ENCODE measurements at regions not wholly inside any gene's neighbourhood (a gene's known extent, or its start where the extent isn't known, plus 50 kb on each side); places are given as distances from the start of the nearest gene placed in this dataset.

DNA sequence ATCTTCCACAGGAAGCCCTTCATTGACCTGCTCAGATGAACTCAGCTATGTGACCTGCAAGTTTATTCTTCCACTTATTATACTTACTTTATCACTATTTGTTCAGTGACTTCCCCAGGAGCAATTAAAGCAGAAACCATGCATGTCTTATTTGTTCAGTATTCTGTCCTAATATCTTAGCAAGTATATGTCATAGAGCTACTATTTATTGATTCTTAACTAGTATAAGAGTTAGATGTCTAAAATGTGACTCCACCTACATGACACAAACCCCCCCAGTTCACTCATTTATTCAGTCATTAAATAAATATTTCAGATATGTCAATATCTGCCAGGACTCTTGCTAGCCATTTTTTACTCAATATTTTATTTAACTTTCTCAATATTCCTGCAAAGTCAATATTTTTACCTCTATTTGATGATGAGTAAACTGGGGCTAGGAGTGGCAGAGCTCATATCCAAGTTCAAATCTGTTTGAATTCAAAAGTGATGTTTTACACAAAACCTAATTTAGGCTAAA lies 469.0 kb upstream of the USP24 start:
- in situ Hi-C loops (cut with HindIII; ENCODE audit: low pct_unique_long_range_greater_than_20kb, low sequenced_read_pairs) = no loop called here
- DNase-seq (ENCODE audit: low read depth) = no peak

DNA sequence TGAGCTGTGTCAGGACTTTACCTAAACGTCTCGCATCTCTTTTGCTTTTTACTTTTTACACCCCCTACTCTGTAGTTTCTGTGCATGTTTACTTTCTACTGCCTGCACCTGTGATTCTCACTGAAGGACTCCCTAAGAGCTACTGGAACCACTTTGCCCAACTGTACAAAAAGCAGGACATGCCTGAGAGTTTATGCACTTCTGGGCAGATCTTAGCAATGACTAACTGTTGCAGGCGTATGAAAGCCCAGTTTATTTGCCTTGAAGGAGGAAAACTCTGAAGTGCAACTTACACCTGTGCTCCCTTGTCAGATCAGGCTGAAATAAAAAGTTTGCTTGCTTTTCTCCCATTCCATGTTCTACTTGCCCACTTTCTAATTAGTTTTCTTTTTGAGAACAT lies 467.0 kb upstream of the USP24 start:
- in situ Hi-C loops (cut with HindIII; ENCODE audit: low pct_unique_long_range_greater_than_20kb, low sequenced_read_pairs) = no loop called here
- DNase-seq (ENCODE audit: low read depth) = no peak

DNA sequence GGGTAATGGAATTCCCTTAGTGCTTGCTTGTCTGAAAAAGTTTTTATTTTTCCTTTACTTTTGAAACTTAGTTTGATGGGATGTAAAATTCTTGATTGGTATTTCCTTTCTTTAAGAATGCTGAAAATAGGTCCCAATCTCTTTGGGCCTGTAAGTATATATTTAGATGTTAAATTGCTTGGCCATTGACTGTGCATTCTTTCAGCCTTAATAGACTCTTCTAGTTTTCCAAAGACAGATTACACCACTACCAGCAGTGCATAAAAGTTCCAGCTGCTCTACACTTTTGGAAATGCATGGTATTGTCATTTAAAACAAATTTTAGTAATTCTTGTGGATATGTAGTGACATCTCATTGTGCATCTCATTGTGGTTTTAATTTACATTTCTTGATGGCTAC lies 464.8 kb upstream of the USP24 start:
- in situ Hi-C loops (cut with HindIII; ENCODE audit: low pct_unique_long_range_greater_than_20kb, low sequenced_read_pairs) = no loop called here

DNA sequence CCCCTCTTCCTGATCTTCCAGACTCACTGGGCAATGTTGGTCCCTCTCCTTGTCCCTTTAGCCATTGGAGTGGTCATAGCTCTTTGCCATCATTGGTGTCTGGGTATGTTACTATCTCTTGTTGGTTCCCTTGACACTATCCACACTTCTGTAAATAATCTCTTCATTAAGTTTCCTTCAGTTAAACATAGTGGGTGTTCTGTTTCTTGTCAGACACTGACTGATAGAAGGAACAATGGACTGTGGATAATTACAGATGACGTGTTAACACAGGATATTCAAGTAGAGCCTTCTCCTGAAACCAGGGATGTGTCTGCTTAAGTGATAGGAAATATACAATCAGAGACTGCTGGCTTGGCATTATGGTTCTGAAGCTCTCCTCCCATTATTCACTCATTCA lies 458.3 kb upstream of the USP24 start:
- in situ Hi-C loops (cut with HindIII; ENCODE audit: low pct_unique_long_range_greater_than_20kb, low sequenced_read_pairs) = no loop called here
- no peak for DNase-seq (ENCODE audit: low read depth)

More for the DNA sequence above, 464.8 kb upstream of the USP24 start:
- DNase-seq (ENCODE audit: low read depth) = no peak

DNA sequence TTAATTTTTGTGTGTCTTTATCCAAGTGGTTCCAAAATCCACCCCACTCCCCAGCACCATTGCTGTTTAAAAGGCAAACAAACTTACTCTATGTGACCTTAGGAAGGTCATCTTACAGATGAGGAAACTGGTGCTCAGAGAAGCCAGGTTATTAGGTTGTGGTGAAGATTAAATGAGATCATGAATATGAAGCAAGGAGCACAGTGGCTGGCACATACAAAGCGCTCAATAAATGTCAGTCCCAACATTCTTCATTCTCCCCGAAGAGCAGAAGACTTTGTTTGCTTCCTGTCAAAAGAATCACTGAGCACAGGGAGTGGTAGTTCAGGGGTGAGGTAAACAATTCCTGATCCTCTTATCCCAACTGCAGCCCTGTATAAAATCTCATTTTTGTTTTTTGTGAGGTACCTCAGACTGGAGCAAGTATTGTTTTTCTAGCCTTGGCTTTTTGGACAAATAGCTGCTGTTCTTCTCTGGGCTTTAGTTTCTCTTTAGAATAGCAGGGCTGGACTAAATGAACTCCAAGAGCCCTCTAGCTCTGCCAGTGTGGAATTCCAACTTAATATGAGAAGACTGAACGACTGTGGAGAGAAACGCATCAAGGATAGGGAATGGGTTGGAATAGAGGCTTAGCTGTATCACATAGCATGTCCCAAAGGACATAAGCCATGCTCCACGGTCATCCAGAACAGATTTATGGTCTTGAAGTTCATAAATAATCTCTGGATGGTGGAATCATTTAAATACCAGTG lies 455.3 kb upstream of the USP24 start:
- no peak for DNase-seq (ENCODE audit: low read depth)
- in situ Hi-C loops (cut with HindIII; ENCODE audit: low pct_unique_long_range_greater_than_20kb, low sequenced_read_pairs) = no loop called here

DNA sequence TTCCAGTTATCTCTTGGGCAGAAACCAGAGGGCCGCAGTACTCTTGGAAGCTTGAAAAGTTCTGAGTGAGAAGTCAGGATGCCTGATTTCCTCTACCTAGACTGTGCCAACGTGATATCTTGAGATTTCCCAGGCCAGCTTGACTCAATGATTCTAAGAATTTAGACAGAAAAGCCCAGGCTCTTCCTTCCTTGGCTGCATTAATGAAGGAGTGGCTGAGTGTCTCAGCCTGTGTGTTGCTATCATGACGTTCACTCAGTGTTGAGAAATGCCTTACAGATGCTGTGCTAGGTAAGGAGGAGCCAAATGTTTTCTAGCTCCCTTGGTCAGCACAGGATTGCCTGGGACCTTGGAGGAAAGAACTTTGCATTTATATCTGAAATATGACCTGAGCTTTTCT lies 454.1 kb upstream of the USP24 start:
- no peak for DNase-seq (ENCODE audit: low read depth)

DNA sequence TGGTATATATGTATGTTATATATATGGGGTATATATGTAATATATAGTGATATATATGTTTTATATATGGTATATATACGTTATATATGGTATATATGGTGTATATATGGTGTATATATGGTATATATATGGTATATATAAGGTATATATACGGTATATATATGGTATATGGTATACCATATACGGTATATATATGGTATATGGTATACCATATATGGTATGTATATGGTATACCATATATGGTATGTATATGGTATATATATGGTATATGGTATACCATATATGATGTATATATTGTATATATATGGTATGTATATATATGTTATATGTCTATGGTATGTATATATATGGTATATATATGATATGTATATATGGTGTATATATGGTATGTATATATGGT lies 447.7 kb upstream of the USP24 start:
- no peak for DNase-seq (ENCODE audit: low read depth)
- in situ Hi-C loops (cut with HindIII; ENCODE audit: low pct_unique_long_range_greater_than_20kb, low sequenced_read_pairs) = no loop called here

More for the DNA sequence above, 454.1 kb upstream of the USP24 start:
- in situ Hi-C loops (cut with HindIII; ENCODE audit: low pct_unique_long_range_greater_than_20kb, low sequenced_read_pairs) = no loop called here

DNA sequence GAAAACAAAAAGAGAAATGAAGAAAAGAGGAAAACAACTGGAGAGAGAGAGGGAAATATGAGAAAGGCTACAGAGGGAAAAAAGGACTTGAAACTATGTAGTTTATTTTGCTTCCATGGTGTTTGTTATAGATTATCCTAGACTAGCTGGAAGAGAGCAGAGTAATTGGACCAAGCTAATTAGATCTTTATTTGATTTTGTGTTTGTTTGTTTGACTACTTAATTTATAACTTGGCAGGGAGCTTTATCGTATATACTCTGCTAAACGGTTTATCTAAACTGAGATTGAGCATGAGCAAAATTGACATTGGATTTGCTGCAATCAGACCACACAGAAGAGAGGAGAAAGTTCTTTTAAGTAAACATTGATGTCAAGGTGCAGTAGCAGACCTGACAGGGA lies 443.8 kb upstream of the USP24 start:
- in situ Hi-C loops (cut with HindIII; ENCODE audit: low pct_unique_long_range_greater_than_20kb, low sequenced_read_pairs) = no loop called here
- no peak for DNase-seq (ENCODE audit: low read depth)

DNA sequence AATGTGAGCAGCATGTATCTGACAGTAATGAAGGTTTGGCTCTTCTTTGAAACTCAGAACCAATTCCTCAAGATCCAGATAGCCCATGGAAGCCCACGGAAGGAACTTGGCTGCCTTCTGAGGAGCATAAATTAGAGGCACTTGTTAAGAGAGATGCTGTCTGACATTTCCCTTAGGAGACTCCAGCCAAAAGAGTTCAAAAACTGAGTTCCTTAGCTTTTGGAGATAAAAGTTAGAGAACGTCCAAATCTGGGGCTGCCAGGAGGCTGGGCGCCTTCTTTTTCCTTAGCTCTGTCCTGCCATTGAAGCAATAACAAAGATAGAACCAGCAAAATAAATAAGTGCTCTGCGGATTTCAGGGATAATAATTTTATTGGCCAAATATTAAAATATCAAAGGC lies 439.6 kb upstream of the USP24 start:
- in situ Hi-C loops (cut with HindIII; ENCODE audit: low pct_unique_long_range_greater_than_20kb, low sequenced_read_pairs) = no loop called here

DNA sequence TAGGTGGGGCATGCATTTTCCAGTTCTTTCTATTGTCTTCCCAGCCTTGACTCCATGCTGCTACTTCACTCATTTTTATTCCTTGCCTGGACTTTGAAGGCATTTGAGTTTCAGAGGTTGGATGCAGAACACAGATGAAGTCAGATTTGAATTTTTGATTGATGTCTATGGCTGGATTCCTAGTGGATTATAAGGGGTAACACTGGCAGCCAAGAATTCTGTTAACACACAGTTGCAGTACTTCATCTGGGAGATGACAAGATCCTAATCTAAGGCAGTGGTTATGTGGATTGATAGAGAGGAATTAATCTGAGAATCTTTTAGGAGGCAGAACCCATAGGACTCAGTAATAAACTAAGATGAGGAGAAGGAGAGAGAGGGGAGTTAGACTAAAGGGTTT lies 439.0 kb upstream of the USP24 start:
- in situ Hi-C loops (cut with HindIII; ENCODE audit: low pct_unique_long_range_greater_than_20kb, low sequenced_read_pairs) = no loop called here
- no peak for DNase-seq (ENCODE audit: low read depth)

More for the DNA sequence above, 439.6 kb upstream of the USP24 start:
- no peak for DNase-seq (ENCODE audit: low read depth)

DNA sequence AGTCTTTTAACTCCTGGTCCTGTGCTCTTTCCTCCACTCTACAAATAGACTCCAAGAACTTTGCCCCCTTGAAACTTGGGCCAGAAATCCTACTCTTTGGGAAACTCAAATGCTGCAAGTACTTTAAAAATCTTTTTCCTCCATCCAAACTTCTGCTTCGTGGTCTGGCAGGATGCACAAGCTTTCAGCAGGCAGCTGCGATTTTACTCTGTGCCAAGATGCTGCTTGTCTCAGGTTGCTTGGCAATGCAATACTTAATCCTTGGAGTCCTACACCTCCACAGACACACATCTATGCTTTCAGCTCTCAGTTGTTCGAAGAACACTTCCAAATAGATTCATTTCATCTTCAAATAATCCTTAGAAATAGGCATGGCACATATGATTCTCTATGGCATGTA lies 435.3 kb upstream of the USP24 start:
- DNase-seq (ENCODE audit: low read depth) = no peak
- in situ Hi-C loops (cut with HindIII; ENCODE audit: low pct_unique_long_range_greater_than_20kb, low sequenced_read_pairs) = no loop called here

DNA sequence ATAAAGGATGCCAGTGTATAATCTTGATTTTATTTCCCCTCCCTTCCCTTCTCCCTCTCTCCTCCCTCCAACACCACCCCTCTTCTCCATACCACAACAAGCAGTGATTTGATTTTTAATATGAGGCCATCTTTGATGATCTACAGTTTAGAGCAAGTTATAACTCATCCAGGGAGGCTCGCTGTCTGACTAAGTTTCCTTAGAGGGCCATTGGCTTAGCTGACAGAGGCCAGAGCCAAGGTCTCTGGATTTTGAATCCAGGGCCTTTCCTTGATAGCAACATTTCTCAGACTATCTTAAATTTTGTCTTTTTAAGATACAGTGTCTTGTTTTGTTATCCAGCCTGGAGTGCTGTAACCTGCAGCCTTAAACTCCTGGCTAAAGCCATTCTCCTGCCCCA lies 431.0 kb upstream of the USP24 start:
- in situ Hi-C loops (cut with HindIII; ENCODE audit: low pct_unique_long_range_greater_than_20kb, low sequenced_read_pairs) = no loop called here
- no peak for DNase-seq (ENCODE audit: low read depth)

DNA sequence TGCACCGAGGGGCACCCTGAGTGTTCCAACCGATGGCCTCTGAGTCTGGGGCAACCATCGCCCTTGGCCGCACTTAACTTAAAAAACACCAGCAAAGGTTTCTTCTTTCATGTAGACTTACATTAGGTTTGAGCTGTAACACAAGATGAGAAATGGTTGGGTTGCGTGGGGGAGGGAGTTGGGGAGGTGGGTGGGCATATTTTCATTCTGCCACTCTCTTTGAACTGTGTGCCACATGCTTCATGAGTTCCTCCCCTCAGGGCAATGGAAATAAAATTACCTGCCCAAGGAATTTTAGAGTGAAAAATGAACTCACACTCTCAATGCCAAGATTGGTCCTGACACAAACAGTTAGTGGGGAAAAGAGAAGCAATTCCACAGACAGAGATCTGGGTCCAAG lies 430.1 kb upstream of the USP24 start:
- in situ Hi-C loops (cut with HindIII; ENCODE audit: low pct_unique_long_range_greater_than_20kb, low sequenced_read_pairs) = no loop called here
- DNase-seq (ENCODE audit: low read depth) = no peak

DNA sequence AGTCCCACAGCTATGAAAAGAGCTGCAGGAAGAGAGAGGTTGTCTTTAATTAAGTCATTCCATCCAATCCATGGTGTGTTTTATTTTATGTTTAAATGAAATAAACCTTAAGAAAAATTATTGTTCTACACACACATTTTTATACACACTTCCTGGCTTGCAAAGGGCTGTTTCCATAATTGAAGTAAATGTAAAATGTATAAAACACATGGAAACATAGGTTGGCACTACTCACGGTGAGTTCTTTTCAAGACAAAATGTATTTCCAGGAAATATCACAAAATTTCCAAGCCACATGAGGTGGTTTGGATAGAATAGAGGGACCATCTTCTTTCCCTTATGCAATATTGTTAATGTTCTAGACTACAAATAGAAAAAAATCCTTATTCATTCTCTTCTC lies 426.8 kb upstream of the USP24 start:
- DNase-seq (ENCODE audit: low read depth) = no peak
- in situ Hi-C loops (cut with HindIII; ENCODE audit: low pct_unique_long_range_greater_than_20kb, low sequenced_read_pairs) = no loop called here

DNA sequence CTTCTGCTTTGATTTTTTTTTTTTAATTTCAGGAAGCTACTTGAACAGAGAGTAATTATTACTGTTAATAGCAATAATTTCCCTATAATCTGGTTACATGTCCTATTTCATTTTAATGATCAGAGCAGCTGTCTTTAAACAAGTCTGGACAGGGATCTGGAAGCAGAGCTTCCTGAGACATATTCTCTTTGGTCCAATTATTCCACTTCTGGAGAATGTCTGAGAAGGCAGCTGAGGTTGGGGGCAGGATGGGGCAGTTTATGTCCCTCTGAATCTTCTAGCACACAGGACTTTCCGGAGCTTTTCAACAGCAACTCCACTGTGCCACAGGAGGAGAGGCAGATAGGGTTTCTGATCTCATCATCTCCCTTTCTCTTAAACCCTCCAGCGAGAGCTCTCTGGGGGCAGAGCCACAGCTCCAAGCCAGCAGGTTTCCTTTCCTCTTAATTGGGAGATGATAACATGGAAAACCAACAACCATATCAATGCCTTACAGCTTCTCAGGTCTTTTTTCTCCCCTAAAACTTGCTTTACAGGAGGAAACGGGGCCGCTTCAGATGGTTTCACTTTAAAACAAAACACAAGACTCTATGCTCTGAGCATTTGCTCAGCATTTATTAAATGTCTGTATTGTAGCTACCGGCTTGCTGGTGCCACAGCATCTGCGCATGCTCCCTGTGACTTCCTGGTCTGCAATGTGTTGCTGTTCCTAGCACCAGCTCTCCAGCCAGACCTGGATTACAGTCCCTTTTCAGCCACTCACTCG lies 425.7 kb upstream of the USP24 start:
- in situ Hi-C loops (cut with HindIII; ENCODE audit: low pct_unique_long_range_greater_than_20kb, low sequenced_read_pairs) = no loop called here
- no peak for DNase-seq (ENCODE audit: low read depth)

DNA sequence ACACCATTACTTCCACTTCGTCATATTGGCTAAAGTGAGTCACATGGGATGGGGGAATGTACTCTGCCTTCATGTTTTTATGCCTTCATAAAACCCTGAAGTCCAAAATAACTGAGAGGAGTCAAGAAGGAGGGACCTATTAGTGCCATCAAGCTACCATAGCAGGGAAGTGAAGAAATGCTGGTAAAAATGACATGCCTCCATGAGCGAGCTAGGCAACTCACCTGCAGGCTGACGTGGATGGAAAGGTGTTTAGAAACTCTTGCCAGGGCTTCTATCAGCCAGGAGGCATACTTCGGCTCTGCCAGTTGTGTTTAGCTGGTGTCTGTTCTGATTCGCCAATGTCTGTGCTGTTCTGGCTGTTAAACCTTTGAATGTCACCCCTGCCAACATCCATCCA lies 424.4 kb upstream of the USP24 start:
- in situ Hi-C loops (cut with HindIII; ENCODE audit: low pct_unique_long_range_greater_than_20kb, low sequenced_read_pairs) = no loop called here
- no peak for DNase-seq (ENCODE audit: low read depth)

DNA sequence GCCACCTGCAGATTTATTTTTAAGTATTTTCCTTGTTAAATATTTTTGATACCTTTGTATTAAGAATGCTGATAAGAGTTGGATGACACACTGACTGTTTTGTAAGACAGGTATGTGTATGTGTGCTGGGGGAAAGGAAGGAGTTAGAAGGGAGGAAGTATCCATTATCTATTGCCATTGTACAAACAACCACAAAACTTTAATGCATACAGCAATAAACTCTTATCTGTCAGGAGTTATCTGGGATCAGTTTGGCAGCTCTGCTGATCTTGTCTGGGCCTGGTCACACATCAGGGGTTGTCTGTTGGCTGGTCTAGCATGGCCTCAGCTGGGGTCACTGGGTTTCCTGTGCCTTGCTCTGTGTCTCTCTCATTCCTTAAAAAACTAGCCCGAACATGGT lies 423.9 kb upstream of the USP24 start:
- no peak for DNase-seq (ENCODE audit: low read depth)
- in situ Hi-C loops (cut with HindIII; ENCODE audit: low pct_unique_long_range_greater_than_20kb, low sequenced_read_pairs) = no loop called here

DNA sequence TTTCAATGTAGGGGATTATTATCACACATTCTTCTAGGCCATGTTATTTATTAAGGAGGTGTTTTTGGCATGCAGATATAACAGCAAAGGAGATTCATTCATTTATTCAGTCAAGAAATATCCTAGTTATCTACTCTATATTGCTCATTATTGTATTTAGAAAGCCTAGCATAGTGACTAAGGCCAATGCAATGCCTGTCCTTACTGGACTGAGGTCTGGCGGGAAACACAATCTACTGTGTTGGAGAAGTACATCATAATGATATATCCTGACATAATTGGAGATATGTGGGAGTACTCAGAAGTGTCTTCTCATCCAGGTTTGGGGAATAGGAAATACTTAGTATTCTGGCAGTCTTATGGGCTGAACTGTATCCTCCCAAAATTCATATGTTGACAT lies 421.5 kb upstream of the USP24 start:
- DNase-seq (ENCODE audit: low read depth) = no peak
- in situ Hi-C loops (cut with HindIII; ENCODE audit: low pct_unique_long_range_greater_than_20kb, low sequenced_read_pairs) = no loop called here

DNA sequence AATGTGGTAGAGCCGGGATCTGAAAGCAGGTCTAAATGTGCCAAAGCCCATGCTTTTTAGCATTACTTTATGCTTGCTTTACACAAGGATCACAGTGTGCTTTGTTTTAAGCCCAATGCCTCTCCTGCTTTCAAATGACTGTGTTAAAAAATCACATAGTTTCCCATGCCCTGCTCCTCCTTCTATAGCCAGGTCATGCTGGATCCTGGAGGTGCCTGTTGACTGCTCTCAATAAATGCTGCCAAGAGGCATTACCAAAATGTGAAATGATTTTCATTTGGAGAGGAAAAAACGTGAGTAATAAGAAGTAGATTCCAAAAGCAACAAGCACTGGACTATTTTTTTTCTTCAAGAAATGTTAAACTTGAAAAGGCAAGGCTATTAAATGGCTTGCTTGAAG lies 420.7 kb upstream of the USP24 start:
- in situ Hi-C loops (cut with HindIII; ENCODE audit: low pct_unique_long_range_greater_than_20kb, low sequenced_read_pairs) = no loop called here
- DNase-seq (ENCODE audit: low read depth) = no peak

DNA sequence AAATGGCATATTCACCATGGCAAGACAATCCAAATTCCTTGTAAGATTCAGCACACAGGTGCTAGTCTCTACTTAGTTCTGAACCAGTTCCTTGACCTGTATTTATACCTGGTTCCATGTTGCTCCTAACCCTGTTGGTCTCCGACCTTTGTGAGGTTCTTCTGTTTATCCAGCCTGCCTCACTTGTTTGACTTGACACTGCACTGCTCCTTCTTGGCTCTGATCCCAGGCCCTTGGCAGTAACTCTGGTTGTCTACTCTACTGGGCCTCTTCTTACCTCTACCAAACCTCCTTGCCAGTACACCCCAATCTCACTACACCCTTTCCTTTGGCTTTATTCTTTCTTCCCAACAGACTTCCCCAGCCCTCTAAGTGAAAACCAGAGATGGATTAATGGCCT lies 419.4 kb upstream of the USP24 start:
- in situ Hi-C loops (cut with HindIII; ENCODE audit: low pct_unique_long_range_greater_than_20kb, low sequenced_read_pairs) = no loop called here
- DNase-seq (ENCODE audit: low read depth) = no peak
